Neural cell (in vitro differentiated cells): ENCODE measurements at regions not wholly inside any gene's neighbourhood (a gene's known extent, or its start where the extent isn't known, plus 50 kb on each side); places are given as distances from the start of the nearest gene placed in this dataset.

Experiments
- H2AFZ ChIP-seq: fragments of 200-600, 300-800 bp; sonication (generic), shearing (Covaris generic); 2 replicates; pipeline ENCODE4 v1.6.0; 2014; ENCODE audit warnings: low read depth, mild to moderate bottlenecking, antibody characterized with exemption, low read length, moderate library complexity
- H3F3A ChIP-seq: fragments of 200-600 bp; shearing (Covaris generic); 2 replicates; pipeline ENCODE4 v1.6.1; 2016; ENCODE audit warnings: mild to moderate bottlenecking, moderate library complexity, mixed read lengths, antibody characterized with exemption, low read length; ENCODE audit not compliant: insufficient read depth, poor library complexity, severe bottlenecking
- H3K27ac ChIP-seq: fragments of 200-600, 300-800 bp; sonication (generic), shearing (Covaris generic); 2 replicates; pipeline ENCODE4 v1.5.1; 2014; ENCODE audit warnings: mild to moderate bottlenecking, low read length, moderate library complexity
- H3K27me3 ChIP-seq: fragments of 300-800, 200-600 bp; sonication (generic), shearing (Covaris generic); 2 replicates; pipeline ENCODE4 v1.6.0; 2014; ENCODE audit warnings: mild to moderate bottlenecking, low read depth, low read length, moderate library complexity; ENCODE audit not compliant: insufficient read depth
- H3K36me3 ChIP-seq: fragments of 300-800, 200-600 bp; sonication (generic), shearing (Covaris generic); 2 replicates; pipeline ENCODE4 v1.5.1; 2014; ENCODE audit warnings: mild to moderate bottlenecking, antibody characterized with exemption, low read length, moderate library complexity; ENCODE audit not compliant: insufficient read depth
- H3K4me2 ChIP-seq: fragments of 300-800, 200-600 bp; sonication (generic), shearing (Covaris generic); 2 replicates; pipeline ENCODE4 v1.6.0; 2014; ENCODE audit warnings: mild to moderate bottlenecking, low read length
- H3K4me3 ChIP-seq: fragments of 300-800, 200-600 bp; sonication (generic), shearing (Covaris generic); 2 replicates; pipeline ENCODE4 v1.5.1; 2014; ENCODE audit warnings: mild to moderate bottlenecking, low read length, moderate library complexity
- H3K79me2 ChIP-seq: fragments of 200-600 bp; shearing (Covaris generic); replicated peaks from 2 replicates; pipeline ENCODE4 v1.6.0; 2014; ENCODE audit warnings: mild to moderate bottlenecking, low read length, moderate library complexity; ENCODE audit not compliant: insufficient read depth
- H3K9ac ChIP-seq: fragments of 300-800, 200-600 bp; sonication (generic), shearing (Covaris generic); 2 replicates; pipeline ENCODE4 v1.6.1; 2016; ENCODE audit warnings: mild to moderate bottlenecking, low read length, mixed read lengths
- H3K9me2 ChIP-seq: fragments of 200-600 bp; shearing (Covaris generic); 2 replicates; pipeline ENCODE4 v1.6.1; 2016; ENCODE audit warnings: mild to moderate bottlenecking, low read length, mixed read lengths; ENCODE audit not compliant: insufficient read depth
- H3K9me3 ChIP-seq: fragments of 200-600, 300-800 bp; sonication (generic), shearing (Covaris generic); 2 replicates; pipeline ENCODE4 v1.6.1; 2016; ENCODE audit warnings: mild to moderate bottlenecking, mixed run types, low read length, moderate library complexity, mixed read lengths
- H4K20me1 ChIP-seq: fragments of 200-600 bp; shearing (Covaris generic); 2 replicates; pipeline ENCODE4 v1.6.1; 2016; ENCODE audit warnings: mild to moderate bottlenecking, mixed run types; ENCODE audit not compliant: insufficient read depth
- EP300 ChIP-seq: fragments of 450-650 bp; conservative IDR thresholded peaks from 2 replicates; pipeline ENCODE4 v1.6.1; 2014; ENCODE audit warnings: antibody characterized with exemption, mild to moderate bottlenecking, moderate library complexity; ENCODE audit not compliant: poor library complexity, severe bottlenecking
- EZH2 ChIP-seq: fragments of 200-600, 300-800 bp; shearing (Covaris generic), sonication (generic); IDR thresholded peaks from 2 replicates; pipeline ENCODE4 v1.6.1; 2014; ENCODE audit warnings: antibody characterized with exemption, low read length, borderline replicate concordance, mild to moderate bottlenecking; ENCODE audit not compliant: insufficient read depth, poor library complexity, severe bottlenecking
- MXI1 ChIP-seq: fragments of 450-650 bp; conservative IDR thresholded peaks from 2 replicates; pipeline ENCODE4 v1.6.1; 2014; ENCODE audit warnings: antibody characterized with exemption, mild to moderate bottlenecking; ENCODE audit not compliant: poor library complexity, severe bottlenecking
- POLR2AphosphoS5 ChIP-seq: IDR thresholded peaks from 2 replicates; pipeline ENCODE4 v1.6.1; 2012
- RAD21 ChIP-seq: fragments of 450-650 bp; conservative IDR thresholded peaks from 2 replicates; pipeline ENCODE4 v1.6.1; 2014; ENCODE audit warnings: antibody characterized with exemption, mild to moderate bottlenecking, moderate library complexity
- SMC3 ChIP-seq: fragments of 450-650 bp; conservative IDR thresholded peaks from 2 replicates; pipeline ENCODE4 v1.6.1; 2014; ENCODE audit warnings: antibody characterized with exemption, mild to moderate bottlenecking, moderate library complexity; ENCODE audit not compliant: poor library complexity
- TAF1 ChIP-seq: IDR thresholded peaks from 2 replicates; pipeline ENCODE4 v1.6.1; 2012; ENCODE audit warnings: low read depth
- TF ChIP-seq, protein P1 (sequence below): IDR thresholded peaks from 2 replicates; pipeline ENCODE4 v1.6.1; 2012; ENCODE audit warnings: borderline replicate concordance
- TF ChIP-seq, protein P2 (sequence below): fragments of 450-650 bp; IDR thresholded peaks from 2 replicates; pipeline ENCODE4 v1.5.1; 2014; ENCODE audit warnings: antibody characterized with exemption, mild to moderate bottlenecking, moderate library complexity; ENCODE audit not compliant: poor library complexity, severe bottlenecking

DNA sequence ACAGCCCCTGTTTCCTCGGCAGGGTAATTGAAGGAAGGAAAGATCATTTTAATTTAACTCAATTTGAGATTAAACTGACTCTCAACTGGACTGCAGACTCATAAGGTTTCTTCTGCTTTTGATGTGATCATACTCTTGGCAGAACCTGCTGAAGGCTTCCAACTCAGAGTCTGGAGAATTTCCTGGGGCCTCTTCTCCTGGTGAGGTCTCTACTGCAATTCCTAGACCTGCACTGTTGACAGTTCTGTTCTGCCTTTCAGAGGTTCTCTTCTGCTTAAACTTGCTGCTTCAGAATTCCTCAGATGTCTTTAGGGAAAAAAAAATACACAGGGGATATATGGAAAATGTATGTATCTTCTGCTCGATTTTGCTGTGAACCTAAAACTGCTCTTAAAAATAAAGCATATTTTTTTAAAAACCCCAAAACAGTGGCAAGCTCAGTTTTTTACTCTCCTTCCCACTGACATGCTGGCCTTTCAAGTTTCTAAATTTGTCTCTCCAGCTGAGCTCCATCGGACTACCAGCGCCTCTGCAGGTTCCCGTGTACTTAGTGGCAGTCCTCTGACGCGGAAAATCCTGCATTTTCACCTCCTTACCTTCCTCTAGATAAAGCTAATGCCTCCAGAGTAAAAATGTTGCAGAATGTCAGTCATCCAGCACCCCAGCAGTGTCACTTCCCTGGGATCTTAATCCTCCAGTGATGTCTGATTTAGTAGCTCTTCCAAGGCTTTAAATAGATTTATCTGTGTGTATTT, 733.5 kb upstream of the SGCG start:
- no peak overlapping the region for H3K27ac ChIP-seq
- no peak overlapping the region for H3K4me3 ChIP-seq

DNA sequence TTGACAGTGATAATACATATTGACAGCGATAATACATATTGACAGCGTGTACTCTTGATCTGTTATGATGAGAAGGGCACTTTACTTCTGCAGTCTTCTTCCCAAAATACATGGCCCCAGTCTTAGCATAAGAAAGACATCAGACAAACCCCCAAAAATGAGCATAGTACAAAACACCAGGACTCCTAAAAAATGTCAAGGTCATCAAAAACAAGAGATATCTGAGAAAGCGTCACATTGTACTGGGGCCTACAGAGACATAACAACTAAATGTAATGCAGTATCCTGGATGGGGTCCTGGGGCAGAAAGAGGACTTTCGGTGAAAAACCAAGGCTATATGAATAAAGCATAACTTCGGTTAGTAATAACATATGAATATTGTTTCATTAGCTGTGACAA, 731.5 kb upstream of the SGCG start:
- H3K4me2 ChIP-seq = no peak overlapping the region
- TF ChIP-seq POLR2AphosphoS5 (no peak), EP300 (no peak), TAF1 (no peak)
- TF ChIP-seq, protein P1, sequence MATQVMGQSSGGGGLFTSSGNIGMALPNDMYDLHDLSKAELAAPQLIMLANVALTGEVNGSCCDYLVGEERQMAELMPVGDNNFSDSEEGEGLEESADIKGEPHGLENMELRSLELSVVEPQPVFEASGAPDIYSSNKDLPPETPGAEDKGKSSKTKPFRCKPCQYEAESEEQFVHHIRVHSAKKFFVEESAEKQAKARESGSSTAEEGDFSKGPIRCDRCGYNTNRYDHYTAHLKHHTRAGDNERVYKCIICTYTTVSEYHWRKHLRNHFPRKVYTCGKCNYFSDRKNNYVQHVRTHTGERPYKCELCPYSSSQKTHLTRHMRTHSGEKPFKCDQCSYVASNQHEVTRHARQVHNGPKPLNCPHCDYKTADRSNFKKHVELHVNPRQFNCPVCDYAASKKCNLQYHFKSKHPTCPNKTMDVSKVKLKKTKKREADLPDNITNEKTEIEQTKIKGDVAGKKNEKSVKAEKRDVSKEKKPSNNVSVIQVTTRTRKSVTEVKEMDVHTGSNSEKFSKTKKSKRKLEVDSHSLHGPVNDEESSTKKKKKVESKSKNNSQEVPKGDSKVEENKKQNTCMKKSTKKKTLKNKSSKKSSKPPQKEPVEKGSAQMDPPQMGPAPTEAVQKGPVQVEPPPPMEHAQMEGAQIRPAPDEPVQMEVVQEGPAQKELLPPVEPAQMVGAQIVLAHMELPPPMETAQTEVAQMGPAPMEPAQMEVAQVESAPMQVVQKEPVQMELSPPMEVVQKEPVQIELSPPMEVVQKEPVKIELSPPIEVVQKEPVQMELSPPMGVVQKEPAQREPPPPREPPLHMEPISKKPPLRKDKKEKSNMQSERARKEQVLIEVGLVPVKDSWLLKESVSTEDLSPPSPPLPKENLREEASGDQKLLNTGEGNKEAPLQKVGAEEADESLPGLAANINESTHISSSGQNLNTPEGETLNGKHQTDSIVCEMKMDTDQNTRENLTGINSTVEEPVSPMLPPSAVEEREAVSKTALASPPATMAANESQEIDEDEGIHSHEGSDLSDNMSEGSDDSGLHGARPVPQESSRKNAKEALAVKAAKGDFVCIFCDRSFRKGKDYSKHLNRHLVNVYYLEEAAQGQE = no peak
- no peaks in the 10 kb centered on the region for H3K27me3 ChIP-seq
- no peak overlapping the region for H2AFZ ChIP-seq
- no peaks in the 10 kb centered on the region for H3K9me3 ChIP-seq
- H3K9me2 ChIP-seq = no peaks in the 10 kb centered on the region
- no peak overlapping the region for H3K27ac ChIP-seq
- H3K4me3 ChIP-seq = no peak overlapping the region
- no peaks in the 10 kb centered on the region for H3F3A ChIP-seq
- H4K20me1 ChIP-seq = no peaks in the 10 kb centered on the region
- H3K9ac ChIP-seq = no peak overlapping the region
- no peaks in the 10 kb centered on the region for H3K79me2 ChIP-seq
- no peaks in the 10 kb centered on the region for H3K36me3 ChIP-seq

More for the DNA sequence above, 733.5 kb upstream of the SGCG start:
- Histone ChIP-seq H2AFZ (no peak overlapping the region), H3K79me2 (no peaks in the 10 kb centered on the region), H3K9ac (no peak overlapping the region), H3F3A (no peaks in the 10 kb centered on the region), H3K4me2 (no peak overlapping the region), H4K20me1 (no peaks in the 10 kb centered on the region), H3K27me3 (no peaks in the 10 kb centered on the region), H3K9me2 (no peaks in the 10 kb centered on the region), H3K9me3 (no peaks in the 10 kb centered on the region), H3K36me3 (no peaks in the 10 kb centered on the region)
- TF ChIP-seq, protein P2, sequence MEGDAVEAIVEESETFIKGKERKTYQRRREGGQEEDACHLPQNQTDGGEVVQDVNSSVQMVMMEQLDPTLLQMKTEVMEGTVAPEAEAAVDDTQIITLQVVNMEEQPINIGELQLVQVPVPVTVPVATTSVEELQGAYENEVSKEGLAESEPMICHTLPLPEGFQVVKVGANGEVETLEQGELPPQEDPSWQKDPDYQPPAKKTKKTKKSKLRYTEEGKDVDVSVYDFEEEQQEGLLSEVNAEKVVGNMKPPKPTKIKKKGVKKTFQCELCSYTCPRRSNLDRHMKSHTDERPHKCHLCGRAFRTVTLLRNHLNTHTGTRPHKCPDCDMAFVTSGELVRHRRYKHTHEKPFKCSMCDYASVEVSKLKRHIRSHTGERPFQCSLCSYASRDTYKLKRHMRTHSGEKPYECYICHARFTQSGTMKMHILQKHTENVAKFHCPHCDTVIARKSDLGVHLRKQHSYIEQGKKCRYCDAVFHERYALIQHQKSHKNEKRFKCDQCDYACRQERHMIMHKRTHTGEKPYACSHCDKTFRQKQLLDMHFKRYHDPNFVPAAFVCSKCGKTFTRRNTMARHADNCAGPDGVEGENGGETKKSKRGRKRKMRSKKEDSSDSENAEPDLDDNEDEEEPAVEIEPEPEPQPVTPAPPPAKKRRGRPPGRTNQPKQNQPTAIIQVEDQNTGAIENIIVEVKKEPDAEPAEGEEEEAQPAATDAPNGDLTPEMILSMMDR = no peak
- TF ChIP-seq EP300 = no peak
- no peak for TF ChIP-seq EZH2
- TF ChIP-seq SMC3 = no peak
- TF ChIP-seq POLR2AphosphoS5 = no peak
- no peak for TF ChIP-seq RAD21

DNA sequence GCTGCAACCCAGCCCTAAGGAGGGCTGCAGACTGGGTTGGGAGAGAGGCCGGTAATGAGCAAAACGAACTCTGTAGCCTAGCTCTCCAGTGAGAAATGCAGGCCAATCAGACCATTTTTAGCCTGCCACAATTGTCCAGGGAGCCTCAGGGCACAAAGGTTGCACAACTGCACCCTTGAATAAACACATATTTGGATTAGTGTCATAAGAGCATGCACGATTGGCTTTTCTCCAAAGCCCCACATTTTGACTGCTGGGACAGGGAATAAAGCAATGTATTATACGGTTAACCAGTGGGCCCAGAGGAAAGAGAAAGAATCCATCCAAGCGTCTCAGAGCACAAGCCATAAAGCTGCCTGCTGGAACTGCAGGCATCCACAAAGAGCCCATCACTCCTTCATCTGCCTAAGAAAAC, 729.4 kb upstream of the SGCG start:
- no peaks in the 10 kb centered on the region for H3K9me2 ChIP-seq
- no peaks in the 10 kb centered on the region for H4K20me1 ChIP-seq
- H3K27me3 ChIP-seq = no peaks in the 10 kb centered on the region
- TF ChIP-seq SMC3 (no peak), POLR2AphosphoS5 (no peak), RAD21 (no peak), EP300 (no peak), MXI1 (no peak), TAF1 (no peak), EZH2 (no peak)
- TF ChIP-seq, protein P2 = no peak
- TF ChIP-seq, protein P1 = no peak
- H3K4me2 ChIP-seq = no peak overlapping the region
- H3K27ac ChIP-seq = no peak overlapping the region
- H3K4me3 ChIP-seq = no peak overlapping the region
- H3K9me3 ChIP-seq = no peaks in the 10 kb centered on the region
- H3K79me2 ChIP-seq = no peaks in the 10 kb centered on the region
- no peaks in the 10 kb centered on the region for H3K36me3 ChIP-seq
- no peak overlapping the region for H2AFZ ChIP-seq
- no peak overlapping the region for H3K9ac ChIP-seq
- no peaks in the 10 kb centered on the region for H3F3A ChIP-seq
